H1 (cell line): ENCODE measurements at regions not wholly inside any gene's neighbourhood (a gene's known extent, or its start where the extent isn't known, plus 50 kb on each side); places are given as distances from the start of the nearest gene placed in this dataset.

Experiments used
- CTCF ChIA-PET: fragments of 300-600 bp; sonication (Branson Sonifier 250); formaldehyde crosslinking; loops from one replicate; lab custom pipeline; 2021; ENCODE audit not compliant: partially characterized antibody; lab: Charles Lee
- POLR2A ChIA-PET: fragments of 300-600 bp; sonication (Branson Sonifier 250); formaldehyde crosslinking; loops from one replicate; lab custom pipeline; 2021; ENCODE audit warnings: inconsistent platforms; ENCODE audit not compliant: partially characterized antibody; lab: Charles Lee
- DNase-seq, 2 experiments: peaks; one replicate each; pipeline versions ENCODE4 v3.0.0 to v3.0.0-alpha.2; 2010 to 2022; ENCODE audit warnings: low spot score in 2 of 2, low read depth in 1 of 2, mixed read lengths in 1 of 2
- FAIRE-seq: peaks from 2 replicates; lab custom pipeline; 2011; peaks lifted over from hg19 to GRCh38; lab: Jason Lieb, UNC
- H2AFZ ChIP-seq: 2 replicates; pipeline ENCODE4 v1.8.1; 2012; ENCODE audit warnings: low read length, inconsistent platforms
- H2AK5ac ChIP-seq: 2 replicates; pipeline ENCODE4 v1.6.1; 2013; ENCODE audit warnings: low read depth, low read length
- H2BK120ac ChIP-seq: replicated peaks from 2 replicates; pipeline ENCODE3; 2013; ENCODE audit warnings: low read depth, low read length, inconsistent platforms
- H2BK12ac ChIP-seq: 2 replicates; pipeline ENCODE4 v1.6.1; 2013; ENCODE audit warnings: low read depth, low read length
- H2BK15ac ChIP-seq: 2 replicates; pipeline ENCODE4 v1.6.1; 2013; ENCODE audit warnings: low read length
- H2BK20ac ChIP-seq: 2 replicates; pipeline ENCODE4 v1.6.1; 2013; ENCODE audit warnings: low read length
- H2BK5ac ChIP-seq: 2 replicates; pipeline ENCODE4 v1.6.1; 2013; ENCODE audit warnings: low read depth, low read length
- H3K14ac ChIP-seq: 2 replicates; pipeline ENCODE4 v1.6.1; 2013; ENCODE audit warnings: inconsistent platforms; ENCODE audit not compliant: insufficient read length
- H3K18ac ChIP-seq: 2 replicates; pipeline ENCODE4 v1.6.1; 2013; ENCODE audit warnings: low read length; ENCODE audit errors: extremely low read depth
- H3K23ac ChIP-seq: 2 replicates; pipeline ENCODE4 v1.6.1; 2013; ENCODE audit warnings: inconsistent platforms; ENCODE audit not compliant: insufficient read length
- H3K23me2 ChIP-seq: 2 replicates; pipeline ENCODE4 v1.6.1; 2013; ENCODE audit warnings: low read depth, low read length
- H3K27ac ChIP-seq: 2 replicates; pipeline ENCODE4 v1.6.1; 2011; ENCODE audit warnings: low read depth, low read length, inconsistent platforms
- H3K27me3 ChIP-seq, 4 experiments: replicated peaks in 1 of 4; 1 replicate in 1 of 4; 2 replicates in 3 of 4; pipeline versions ENCODE4 v1.6.1 to v1.8.1; 2011 to 2013; ENCODE audit warnings: low read length in 3 of 4, mild to moderate bottlenecking in 3 of 4, inconsistent platforms in 2 of 4, mixed read lengths in 2 of 4, moderate library complexity in 1 of 4; ENCODE audit not compliant: control insufficient read depth in 3 of 4, insufficient read depth in 3 of 4; ENCODE audit errors: extremely low read depth in 1 of 4
- H3K36me3 ChIP-seq, 4 experiments: 2 replicates each; pipeline versions ENCODE4 v1.6.1 to v1.8.1; 2011 to 2013; ENCODE audit warnings: mild to moderate bottlenecking in 4 of 4, low read length in 3 of 4, moderate library complexity in 2 of 4, control low read depth in 1 of 4, inconsistent platforms in 1 of 4; ENCODE audit not compliant: insufficient read depth in 4 of 4, control insufficient read depth in 2 of 4
- H3K4ac ChIP-seq: replicated peaks from 2 replicates; pipeline ENCODE3; 2013; ENCODE audit warnings: low read length, low read depth, mixed read lengths, inconsistent platforms; ENCODE audit not compliant: insufficient read length
- H3K4me1 ChIP-seq, 4 experiments: replicated peaks in 1 of 4; 1 replicate in 1 of 4; 2 replicates in 3 of 4; pipeline versions ENCODE4 v1.6.1 to v1.8.1; 2011 to 2013; ENCODE audit warnings: low read length in 3 of 4, inconsistent platforms in 2 of 4, mixed read lengths in 1 of 4; ENCODE audit not compliant: insufficient read depth in 4 of 4, control insufficient read depth in 3 of 4
- H3K4me2 ChIP-seq, 2 experiments: 2 replicates each; pipeline versions ENCODE4 v1.6.1 to v1.8.1; 2011 to 2013; ENCODE audit warnings: low read depth in 2 of 2, low read length in 2 of 2, control low read depth in 1 of 2, inconsistent platforms in 1 of 2, mild to moderate bottlenecking in 1 of 2; ENCODE audit not compliant: insufficient read depth in 1 of 2
- H3K4me3 ChIP-seq, 4 experiments: fragments of 200-600, 300-600 bp in 1 of 4; sonication (generic), shearing (Covaris generic), sonication (Bioruptor Twin) in 1 of 4; 2 replicates each; pipeline versions ENCODE4 v1.5.1 to v1.8.1; 2011 to 2016; ENCODE audit warnings: low read length in 4 of 4, low read depth in 3 of 4, control low read depth in 2 of 4, inconsistent platforms in 2 of 4, mild to moderate bottlenecking in 2 of 4, mixed read lengths in 1 of 4, moderate library complexity in 1 of 4; ENCODE audit not compliant: insufficient read depth in 2 of 4; ENCODE audit errors: extremely low read depth in 1 of 4
- H3K56ac ChIP-seq: replicated peaks from 2 replicates; pipeline ENCODE3; 2013; ENCODE audit warnings: low read depth, mild to moderate bottlenecking, mixed read lengths, low read length, inconsistent platforms; ENCODE audit not compliant: insufficient read length
- H3K79me1 ChIP-seq: 2 replicates; pipeline ENCODE4 v1.6.1; 2013; ENCODE audit warnings: low read depth, low read length, control low read depth
- H3K79me2 ChIP-seq, 2 experiments: 2 replicates each; pipeline versions ENCODE4 v1.6.1 to v1.8.1; 2012 to 2013; ENCODE audit warnings: low read length in 2 of 2, mild to moderate bottlenecking in 2 of 2, inconsistent platforms in 1 of 2; ENCODE audit not compliant: insufficient read depth in 2 of 2, control insufficient read depth in 1 of 2
- H3K9ac ChIP-seq, 4 experiments: replicated peaks in 1 of 4; 1 replicate in 1 of 4; 2 replicates in 3 of 4; pipeline versions ENCODE4 v1.6.1 to v1.8.1; 2011 to 2013; ENCODE audit warnings: low read depth in 3 of 4, low read length in 3 of 4, control low read depth in 2 of 4, mild to moderate bottlenecking in 2 of 4, moderate library complexity in 2 of 4, inconsistent platforms in 1 of 4; ENCODE audit errors: extremely low read depth in 1 of 4
- H3K9me3 ChIP-seq, 2 experiments: 2 replicates each; pipeline versions ENCODE4 v1.6.1 to v1.8.1; 2012 to 2013; ENCODE audit warnings: mild to moderate bottlenecking in 2 of 2, moderate library complexity in 2 of 2, control low read depth in 1 of 2, inconsistent platforms in 1 of 2, low read depth in 1 of 2, low read length in 1 of 2, mixed read lengths in 1 of 2; ENCODE audit not compliant: insufficient read depth in 2 of 2
- H4K20me1 ChIP-seq, 2 experiments: replicated peaks in 1 of 2; 2 replicates each; pipeline versions ENCODE3 to v1.8.1; 2011 to 2013; ENCODE audit warnings: inconsistent platforms in 2 of 2, low read length in 2 of 2, mild to moderate bottlenecking in 1 of 2; ENCODE audit not compliant: insufficient read depth in 2 of 2, control insufficient read depth in 1 of 2
- H4K5ac ChIP-seq: 2 replicates; pipeline ENCODE4 v1.6.1; 2013; ENCODE audit warnings: low read length, low read depth, mixed read lengths, inconsistent platforms; ENCODE audit not compliant: insufficient read length
- H4K8ac ChIP-seq: 2 replicates; pipeline ENCODE4 v1.8.0; 2013; ENCODE audit warnings: mild to moderate bottlenecking, moderate library complexity, low read length, inconsistent platforms; ENCODE audit not compliant: insufficient read depth; ENCODE audit errors: extremely low read depth
- H4K91ac ChIP-seq: replicated peaks from 2 replicates; pipeline ENCODE3; 2013; ENCODE audit warnings: low read length, mixed read lengths, inconsistent platforms; ENCODE audit not compliant: insufficient read length
- ASH2L ChIP-seq: fragments of 200-600, 300-600 bp; sonication (generic); IDR thresholded peaks from one replicate; pipeline ENCODE4 v1.7.1; 2017; ENCODE audit warnings: low read length
- BACH1 ChIP-seq: IDR thresholded peaks from 2 replicates; pipeline ENCODE4 v1.6.1; 2012; ENCODE audit warnings: low read length, improper control_type of control experiment
- BRCA1 ChIP-seq: IDR thresholded peaks from 2 replicates; pipeline ENCODE4 v1.6.1; 2012; ENCODE audit warnings: low read depth, low read length, improper control_type of control experiment
- CTBP2 ChIP-seq: IDR thresholded peaks from 2 replicates; pipeline ENCODE4 v1.7.0; 2011; ENCODE audit warnings: borderline replicate concordance, mild to moderate bottlenecking, moderate library complexity, mixed read lengths, low read length; ENCODE audit not compliant: insufficient read depth, insufficient read length
- EP300 ChIP-seq, 2 experiments: IDR thresholded peaks; 1 replicate in 1 of 2; 2 replicates in 1 of 2; pipeline ENCODE4 v1.6.1; 2011 to 2012; ENCODE audit warnings: low read depth in 2 of 2, low read length in 2 of 2, mild to moderate bottlenecking in 2 of 2, borderline replicate concordance in 1 of 2, inconsistent platforms in 1 of 2, moderate library complexity in 1 of 2
- GTF2F1 ChIP-seq: IDR thresholded peaks from 2 replicates; pipeline ENCODE4 v1.6.1; 2012; ENCODE audit warnings: low read depth, low read length, improper control_type of control experiment, borderline replicate concordance
- JUND ChIP-seq: IDR thresholded peaks from 2 replicates; pipeline ENCODE4 v1.6.1; 2011; ENCODE audit warnings: mild to moderate bottlenecking, improper control_type of control experiment, low read length
- MAFK ChIP-seq: IDR thresholded peaks from 2 replicates; pipeline ENCODE4 v1.6.1; 2012; ENCODE audit warnings: low read depth, mild to moderate bottlenecking, improper control_type of control experiment, low read length
- NRF1 ChIP-seq: IDR thresholded peaks from 2 replicates; pipeline ENCODE4 v1.6.1; 2011; ENCODE audit warnings: mild to moderate bottlenecking, low read depth, low read length, improper control_type of control experiment
- SIN3A ChIP-seq, 2 experiments: IDR thresholded peaks in 1 of 2; conservative IDR thresholded peaks in 1 of 2; 2 replicates each; pipeline ENCODE4 v1.6.1; 2011 to 2012; ENCODE audit warnings: low read length in 2 of 2, improper control_type of control experiment in 1 of 2, low read depth in 1 of 2, mild to moderate bottlenecking in 1 of 2
- SRF ChIP-seq: IDR thresholded peaks from 2 replicates; pipeline ENCODE4 v1.6.1; 2011; ENCODE audit warnings: mild to moderate bottlenecking, low read depth, low read length, moderate library complexity
- WGBS, 2 experiments: shearing (Covaris generic) in 1 of 2; methylation state at CpG; one replicate each; pipeline versions ENCODE4 v1.1.6 to v1.1.7; 2013 to 2015; ENCODE audit warnings: low lambda C conversion rate in 2 of 2, mixed read lengths in 2 of 2, inconsistent platforms in 1 of 2, low coverage in 1 of 2, missing lambda C conversion rate in 1 of 2; ENCODE audit not compliant: insufficient replicate concordance in 2 of 2, insufficient coverage in 1 of 2, insufficient read length in 1 of 2; ENCODE audit errors: extremely low coverage in 1 of 2, missing lambda C conversion rate in 1 of 2; 5-methylcytosine and 5-hydroxymethylcytosine counted together
- TF ChIP-seq, protein P1 (sequence below): IDR thresholded peaks from 2 replicates; pipeline ENCODE4 v1.6.1; 2012; ENCODE audit warnings: inconsistent platforms
- TF ChIP-seq, protein P2 (sequence below): IDR thresholded peaks from 2 replicates; pipeline ENCODE4 v1.6.1; 2011; ENCODE audit warnings: low read length, improper control_type of control experiment

DNA sequence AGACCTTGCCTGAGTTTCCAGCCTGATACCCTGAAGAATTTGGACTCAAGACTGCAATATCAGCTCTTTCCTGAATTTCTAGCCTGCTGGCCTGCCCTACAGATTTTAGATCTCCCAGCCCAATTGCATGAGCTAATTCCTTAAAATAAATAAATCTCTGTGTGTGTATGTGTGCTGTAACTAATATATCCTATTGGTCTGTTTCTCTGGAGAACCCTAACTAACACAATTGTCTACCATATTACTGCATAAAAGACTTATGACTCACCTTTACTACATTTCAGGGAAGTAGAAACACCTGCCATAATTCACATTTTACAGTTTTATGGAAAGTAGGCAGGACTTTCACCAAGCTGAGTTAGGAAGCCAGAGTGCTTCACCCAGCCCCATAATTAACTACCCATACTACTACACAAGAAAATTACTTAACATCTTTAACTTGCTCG is 90.7 kb upstream of the BEND6 start:
- Histone ChIP-seq H3K4me3 (no peak overlapping the region), H4K8ac (no peak overlapping the region), H3K14ac (no peak overlapping the region), H3K27me3 (no peaks in the 10 kb centered on the region), H4K5ac (no peak overlapping the region), H2BK20ac (no peak overlapping the region), H3K9ac (no peak overlapping the region), H3K79me1 (no peaks in the 10 kb centered on the region), H3K23me2 (no peaks in the 10 kb centered on the region; the same call in 1 of the 2 replicates), H4K91ac (no peak overlapping the region), H3K36me3 (no peaks in the 10 kb centered on the region; a peak in 1 of 8 replicates), H2BK5ac (no peak overlapping the region), H3K4me1 (peaks cover 0 to 5% (median 2%) of the 10 kb centered on the region in 4 experiments; a peak in 5 of 7 replicates), H3K56ac (no peak overlapping the region), H2BK120ac (no peak overlapping the region), H3K23ac (no peak overlapping the region), H2AFZ (no peak overlapping the region), H3K79me2 (no peaks in the 10 kb centered on the region), H2BK12ac (no peak overlapping the region), H3K4ac (no peak overlapping the region), H4K20me1 (no peaks in the 10 kb centered on the region), H3K27ac (no peak overlapping the region), H2AK5ac (no peak overlapping the region), H3K9me3 (no peaks in the 10 kb centered on the region), H3K4me2 (no peak overlapping the region), H3K18ac (no peak overlapping the region), H2BK15ac (no peak overlapping the region)
- POLR2A ChIA-PET = no interaction called here
- FAIRE-seq = no peak
- 92% methylated on average over 1 of the region's 1 CpG; no CpG with 5 or more reads in 1 of the 2 experiments for WGBS, 2 experiments
- CTCF ChIA-PET = interaction anchor here (1.0 to 6.2 kb wide), 3 partner anchors 12 to 294 kb away, joined by 3 to 24 read pairs (median 3); no protein-coding TSS in a partner anchor
- no peak for DNase-seq
- no peak for TF ChIP-seq BACH1
- TF ChIP-seq, protein P1, sequence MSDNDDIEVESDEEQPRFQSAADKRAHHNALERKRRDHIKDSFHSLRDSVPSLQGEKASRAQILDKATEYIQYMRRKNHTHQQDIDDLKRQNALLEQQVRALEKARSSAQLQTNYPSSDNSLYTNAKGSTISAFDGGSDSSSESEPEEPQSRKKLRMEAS = no peak
- TF ChIP-seq GTF2F1 = no peak
- no peak for TF ChIP-seq JUND
- TF ChIP-seq SIN3A (conservative IDR thresholded peaks at IDR 0.05 in 1 of 2, IDR thresholded peaks at IDR 0.05 in 1 of 2; ENCODE audit: low read depth in 1 of 2, low read length in 2 of 2) = no peak
- TF ChIP-seq MAFK = no peak
- no peak for TF ChIP-seq NRF1
- TF ChIP-seq, protein P2, sequence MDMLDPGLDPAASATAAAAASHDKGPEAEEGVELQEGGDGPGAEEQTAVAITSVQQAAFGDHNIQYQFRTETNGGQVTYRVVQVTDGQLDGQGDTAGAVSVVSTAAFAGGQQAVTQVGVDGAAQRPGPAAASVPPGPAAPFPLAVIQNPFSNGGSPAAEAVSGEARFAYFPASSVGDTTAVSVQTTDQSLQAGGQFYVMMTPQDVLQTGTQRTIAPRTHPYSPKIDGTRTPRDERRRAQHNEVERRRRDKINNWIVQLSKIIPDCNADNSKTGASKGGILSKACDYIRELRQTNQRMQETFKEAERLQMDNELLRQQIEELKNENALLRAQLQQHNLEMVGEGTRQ = no peak
- TF ChIP-seq SRF = no peak
- TF ChIP-seq EP300 (IDR thresholded peaks at IDR 0.05; ENCODE audit: borderline replicate concordance in 1 of 2, low read depth in 2 of 2, low read length in 2 of 2) = no peak
- no peak for TF ChIP-seq CTBP2
- no peak for TF ChIP-seq ASH2L
- no peak for TF ChIP-seq BRCA1
